Right lung (tissue), 2 donors: ENCODE measurements at regions not wholly inside any gene's neighbourhood (a gene's known extent, or its start where the extent isn't known, plus 50 kb on each side); places are given as distances from the start of the nearest gene placed in this dataset.
"Not testable (repeated sequence)": the region's sequence is repeated elsewhere in the genome, so short reads cannot be mapped to it uniquely, and the experiment has no call there.

Experiments used
- DNase-seq, 2 donors: peaks; one replicate each; pipeline ENCODE4 v3.0.0-alpha.2; 2013

- peak; percentile 58 to 63 for DNase-seq
Observed at GRCh38 chr1:214143006-214143992, 137.7 kb upstream of the SMYD2 start.

- DNase-seq = not testable (repeated sequence)
Observed at GRCh38 chr1:214144521-214144920, 136.4 kb upstream of the SMYD2 start.

GRCh38 chr1:214146523-214146922 lies 134.4 kb upstream of the SMYD2 start:
- DNase-seq = no peak

GRCh38 chr1:214154596-214155292 lies 126.2 kb upstream of the SMYD2 start:
- DNase-seq = no peak

GRCh38 chr1:214155987-214156625 lies 124.9 kb upstream of the SMYD2 start:
- DNase-seq = no peak

DNA sequence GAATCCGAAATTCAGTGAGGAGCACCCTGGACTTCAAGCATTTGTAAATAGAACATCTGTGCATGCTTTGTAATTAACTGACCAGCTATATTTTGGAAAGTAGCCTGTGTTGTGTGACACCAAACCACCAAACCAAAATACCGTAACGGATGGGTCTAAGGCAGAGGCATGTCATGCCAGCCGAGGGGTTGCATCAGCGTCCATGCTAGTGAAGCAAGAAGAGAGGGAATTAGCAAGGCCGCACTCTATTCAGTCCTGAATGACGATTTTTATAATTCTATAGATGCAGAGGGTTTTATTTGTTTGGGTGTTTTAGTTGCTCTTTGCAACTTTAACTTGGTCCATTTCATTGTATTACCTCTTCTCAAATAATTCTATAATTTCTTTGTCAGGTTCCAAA lies 116.8 kb upstream of the SMYD2 start:
- no peak for DNase-seq

GRCh38 chr1:214165850-214166374 lies 115.0 kb upstream of the SMYD2 start:
- DNase-seq = no peak

DNA sequence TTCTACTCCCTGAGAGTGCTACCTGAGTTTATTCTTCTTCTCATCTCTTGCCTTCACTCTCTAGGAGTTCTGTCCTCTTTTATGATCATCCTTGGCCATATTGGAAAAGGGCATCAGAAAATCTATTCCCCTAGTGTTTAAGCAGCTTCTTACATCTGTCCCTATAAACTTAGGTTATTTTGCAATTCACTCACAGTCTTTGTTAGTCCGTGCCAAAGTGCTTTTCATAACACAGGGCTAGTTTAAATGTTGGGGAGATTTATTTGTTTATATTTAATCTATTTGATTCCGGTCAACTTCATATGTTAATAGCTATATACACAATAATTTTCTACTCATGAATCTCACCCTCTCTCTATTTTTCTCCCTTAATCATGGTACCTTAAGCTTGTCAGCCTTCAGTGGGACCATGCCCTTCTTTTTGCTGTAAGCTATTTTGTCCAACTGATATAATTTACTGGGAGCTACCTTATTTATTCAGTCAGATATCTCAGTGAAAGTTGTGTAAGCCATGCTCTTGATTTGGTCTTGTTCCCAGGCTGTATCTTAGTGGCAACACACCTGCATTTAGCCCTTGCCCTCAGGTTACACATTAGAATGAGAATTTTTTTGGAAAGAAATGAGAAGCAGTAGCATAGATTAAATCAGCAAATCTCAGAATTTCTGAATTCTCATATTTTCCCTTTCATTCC lies 106.3 kb upstream of the SMYD2 start:
- no peak for DNase-seq

GRCh38 chr1:214178102-214178501 lies 102.9 kb upstream of the SMYD2 start:
- no peak for DNase-seq

- DNase-seq = no peak
Observed at GRCh38 chr1:214184992-214185391, 96.0 kb upstream of the SMYD2 start.

GRCh38 chr1:214186103-214186824 lies 94.7 kb upstream of the SMYD2 start:
- no peak for DNase-seq

- peak; percentile 5 to 9 for DNase-seq
Observed at GRCh38 chr1:214187121-214187900, 93.6 kb upstream of the SMYD2 start.

GRCh38 chr1:214187933-214188332 lies 93.0 kb upstream of the SMYD2 start:
- no peak for DNase-seq

DNA sequence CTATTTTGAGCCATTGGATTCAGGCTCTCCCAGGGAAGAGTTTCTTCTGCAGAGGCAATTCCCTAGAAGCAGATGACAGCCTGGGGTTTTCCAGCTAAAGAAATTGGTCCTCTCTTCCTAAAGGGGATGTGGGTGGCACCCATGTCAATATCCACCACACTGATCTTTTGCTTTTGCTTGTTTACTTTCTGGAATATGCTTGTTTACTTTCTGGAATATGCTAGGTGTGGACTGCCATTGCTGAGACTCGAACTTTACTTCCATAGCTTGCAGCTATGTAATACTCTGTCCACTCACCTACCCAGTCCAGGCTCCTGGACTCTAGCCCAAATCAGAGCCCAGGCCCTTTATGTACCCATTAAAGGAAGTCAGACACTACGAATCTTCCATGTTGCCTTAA lies 92.1 kb upstream of the SMYD2 start:
- no peak for DNase-seq

DNA sequence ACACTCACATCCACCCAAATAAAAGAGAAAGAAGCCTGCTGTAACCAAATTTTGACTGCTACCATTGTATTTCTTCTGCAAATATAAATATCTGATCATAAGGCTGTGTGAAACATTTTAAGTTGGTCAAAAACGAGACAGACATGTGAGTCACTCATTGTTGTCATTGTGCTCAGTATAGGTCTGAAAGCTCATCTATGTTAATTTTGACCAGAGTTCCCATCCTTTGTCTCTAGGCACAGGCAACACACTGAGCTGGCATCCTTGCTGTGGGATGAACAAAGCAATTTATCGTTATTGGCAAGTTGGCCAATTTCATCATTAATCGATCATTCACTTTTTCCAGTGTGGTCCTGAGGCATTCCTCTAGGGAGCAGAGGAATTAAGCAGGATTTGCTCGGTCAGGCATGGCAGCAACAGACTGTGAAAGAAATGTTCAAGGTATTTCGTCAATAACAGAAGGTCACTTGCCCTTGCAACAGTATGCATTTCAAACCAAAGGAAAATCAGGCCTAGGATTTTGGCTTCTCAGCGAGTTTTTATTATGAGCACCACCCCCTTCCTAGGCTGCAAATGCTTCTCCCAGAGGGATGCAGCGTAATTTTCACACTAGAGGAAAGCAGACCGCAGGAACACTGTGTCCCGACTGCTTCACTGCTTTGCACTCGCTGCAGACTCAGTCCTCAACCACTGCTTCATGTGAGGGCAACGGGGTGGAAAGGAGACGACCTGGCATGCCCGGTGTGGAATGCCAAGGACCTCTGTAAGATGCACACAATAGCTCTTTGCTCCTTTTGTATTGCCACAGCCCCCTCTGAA lies 87.9 kb upstream of the SMYD2 start:
- no peak for DNase-seq

- no peak for DNase-seq
Observed at GRCh38 chr1:214193691-214194090, 87.3 kb upstream of the SMYD2 start.

DNA sequence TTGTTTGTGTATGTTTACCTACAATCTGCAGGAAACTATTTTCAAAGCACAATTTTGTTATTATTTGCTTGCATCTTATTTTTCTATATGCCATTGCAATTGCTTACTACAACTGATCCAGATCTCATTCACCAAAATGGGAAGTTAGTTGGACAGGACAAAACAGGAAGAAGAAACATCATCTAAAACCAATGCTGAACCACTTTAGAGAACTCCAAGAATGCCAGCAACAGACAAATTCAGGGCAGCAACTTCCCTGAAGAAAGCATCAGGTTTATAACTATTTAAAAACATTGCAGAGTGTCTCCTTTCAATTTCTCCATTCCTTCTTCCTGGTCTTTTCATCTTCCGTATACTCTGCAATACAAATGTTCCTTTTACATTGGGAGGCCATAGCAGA lies 82.4 kb upstream of the SMYD2 start:
- no peak for DNase-seq

- DNase-seq = no peak
Observed at GRCh38 chr1:214199585-214199984, 81.4 kb upstream of the SMYD2 start.

GRCh38 chr1:214202992-214203391 lies 78.0 kb upstream of the SMYD2 start:
- DNase-seq = no peak
